ENCODE measurements at regions not wholly inside any gene's neighbourhood (a gene's known extent, or its start where the extent isn't known, plus 50 kb on each side); places are given as distances from the start of the nearest gene placed in this dataset.

- TF ChIP-seq CTCF (IDR thresholded peaks at IDR 0.05), result no peak
- TF ChIP-seq ZFX (IDR thresholded peaks at IDR 0.05; ENCODE audit: borderline replicate concordance), result no peak
- no peak overlapping the region for H3K27ac ChIP-seq
These were observed 348.2 kb downstream of the KCTD8 start for GRCh38 chr4:44100456-44100855.

GRCh38 chr4:44118971-44119680 lies 329.5 kb downstream of the KCTD8 start:
- TF ChIP-seq ZFX (IDR thresholded peaks at IDR 0.05; ENCODE audit: borderline replicate concordance) (no peak), CTCF (IDR thresholded peaks at IDR 0.05) (no peak)
- no peak overlapping the region for H3K27ac ChIP-seq

GRCh38 chr4:44120646-44121045 lies 328.0 kb downstream of the KCTD8 start:
- H3K27ac ChIP-seq, result no peak overlapping the region
- TF ChIP-seq CTCF (IDR thresholded peaks at IDR 0.05) (no peak), ZFX (IDR thresholded peaks at IDR 0.05; ENCODE audit: borderline replicate concordance) (no peak)

- H3K27ac ChIP-seq, result no peak overlapping the region
- TF ChIP-seq CTCF (IDR thresholded peaks at IDR 0.05) (no peak), ZFX (IDR thresholded peaks at IDR 0.05; ENCODE audit: borderline replicate concordance) (no peak)
These were observed 327.4 kb downstream of the KCTD8 start for GRCh38 chr4:44121210-44121609.

All from 22Rv1 (cell line).